GM18909 (cell line): ENCODE measurements at regions not wholly inside any gene's neighbourhood (a gene's known extent, or its start where the extent isn't known, plus 50 kb on each side); places are given as distances from the start of the nearest gene placed in this dataset.
A peak's percentile ranks its signal among the peaks of the same experiment; 100 is the strongest.

ENCODE experiments used
- ATAC-seq: cut with Tn5 transposase; IDR thresholded peaks from one replicate; pipeline ENCODE4 v1.9.1; 2021; ENCODE audit warnings: mild to moderate bottlenecking; ENCODE audit not compliant: unreplicated experiment, poor library complexity

DNA sequence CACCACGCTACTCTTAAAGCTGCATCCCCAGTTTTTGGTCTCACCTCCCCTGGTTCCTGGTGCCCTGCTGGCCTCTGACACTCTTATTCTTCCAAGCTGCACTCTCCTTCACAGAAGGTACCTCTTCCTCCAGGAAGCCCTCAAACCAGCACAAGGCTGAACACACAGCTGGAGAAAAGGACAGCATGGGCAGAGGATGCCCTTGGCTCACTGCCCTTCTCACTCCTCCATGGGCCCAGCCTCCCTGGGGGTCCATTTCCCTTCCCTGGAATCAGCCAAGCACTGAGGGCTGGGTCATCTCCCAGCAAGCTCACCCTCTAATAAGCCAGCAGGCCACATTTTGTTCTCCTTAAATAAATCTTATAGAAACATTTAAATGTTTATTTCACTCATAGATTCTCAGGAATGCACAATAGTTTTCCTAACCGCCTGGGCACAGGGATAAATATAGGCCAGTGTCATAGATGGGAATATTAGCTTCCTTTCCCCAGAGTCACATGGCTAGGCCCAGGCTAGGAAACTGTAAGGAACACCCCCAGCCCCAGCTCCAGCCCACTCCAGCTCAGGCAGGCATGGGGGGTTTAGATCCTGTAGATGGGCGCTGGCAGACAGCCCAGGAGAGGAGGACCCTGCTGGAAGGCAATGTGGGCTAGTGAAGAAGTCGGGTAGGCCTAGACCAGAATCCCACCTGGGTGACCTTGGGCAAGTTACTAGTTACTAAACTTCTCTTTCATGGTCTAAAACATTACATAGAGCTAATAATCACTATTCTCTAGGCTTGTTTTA, 51.5 kb downstream of the IRAG1 start:
- ATAC-seq, result no peak

GRCh38 chr11:10641177-10641911, 52.2 kb downstream of the IRAG1 start:
- peak; percentile 89 for ATAC-seq

- no peak for ATAC-seq
Observed at GRCh38 chr11:10640308-10640707, 53.2 kb downstream of the IRAG1 start.

- no peak for ATAC-seq
Observed at GRCh38 chr11:10639350-10639749, 54.2 kb downstream of the IRAG1 start.

DNA sequence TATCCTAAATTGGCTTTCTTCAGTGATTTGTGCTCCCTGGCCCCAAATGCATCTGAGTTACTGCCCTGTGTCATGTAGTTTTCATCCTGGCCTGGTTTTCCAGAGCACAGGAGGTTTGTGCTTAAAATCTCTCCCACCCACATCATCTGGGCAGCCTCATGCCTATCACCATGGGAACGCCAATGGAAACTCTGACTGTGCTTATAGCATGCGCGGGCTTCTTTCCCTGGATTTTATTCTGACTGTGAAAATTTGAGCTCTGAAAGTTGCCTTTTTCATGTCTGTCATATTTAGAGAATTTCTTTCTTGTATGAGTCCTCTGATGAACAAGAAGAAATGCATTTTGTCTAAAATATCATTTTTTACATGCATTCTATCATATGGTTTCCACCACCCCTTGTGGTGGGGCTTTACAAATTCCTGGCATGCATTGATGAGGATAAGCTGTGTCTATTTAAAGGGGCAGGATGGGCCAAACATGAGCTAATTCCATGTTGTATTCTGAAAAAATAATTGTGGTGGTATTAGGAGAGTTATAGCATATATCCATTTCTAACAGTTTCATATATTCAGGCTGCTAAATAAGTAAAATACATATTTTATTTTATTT, 55.1 kb downstream of the IRAG1 start:
- ATAC-seq, result no peak

DNA sequence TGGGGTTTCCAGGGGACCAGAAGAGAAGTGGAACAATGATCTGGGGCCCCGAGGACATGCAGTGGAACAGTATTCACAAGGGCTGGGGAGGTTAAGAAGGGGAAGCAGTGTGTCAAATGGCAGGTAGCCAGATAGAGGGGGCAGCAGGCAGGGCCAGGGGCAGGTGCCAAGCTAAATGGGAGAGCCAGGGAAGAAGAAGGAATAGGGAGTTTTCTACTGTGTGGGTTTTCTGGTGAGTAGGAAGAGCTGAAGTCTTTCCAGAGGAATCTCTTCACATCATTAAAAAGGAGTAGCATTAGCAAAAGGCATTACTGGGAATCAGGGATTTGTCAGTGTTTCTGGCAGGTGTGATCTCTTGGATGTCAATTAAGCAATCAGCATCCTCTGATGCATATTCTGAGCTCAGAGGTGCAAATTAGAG, 55.8 kb downstream of the IRAG1 start:
- ATAC-seq, result no peak

- no peak for ATAC-seq
Observed at GRCh38 chr11:10634407-10634806, 59.1 kb downstream of the IRAG1 start.

GRCh38 chr11:10633261-10633660, 60.3 kb downstream of the IRAG1 start:
- no peak for ATAC-seq

GRCh38 chr11:10632483-10632882, 61.1 kb downstream of the IRAG1 start:
- no peak for ATAC-seq

GRCh38 chr11:10631761-10632160, 61.8 kb downstream of the IRAG1 start:
- ATAC-seq, result no peak

DNA sequence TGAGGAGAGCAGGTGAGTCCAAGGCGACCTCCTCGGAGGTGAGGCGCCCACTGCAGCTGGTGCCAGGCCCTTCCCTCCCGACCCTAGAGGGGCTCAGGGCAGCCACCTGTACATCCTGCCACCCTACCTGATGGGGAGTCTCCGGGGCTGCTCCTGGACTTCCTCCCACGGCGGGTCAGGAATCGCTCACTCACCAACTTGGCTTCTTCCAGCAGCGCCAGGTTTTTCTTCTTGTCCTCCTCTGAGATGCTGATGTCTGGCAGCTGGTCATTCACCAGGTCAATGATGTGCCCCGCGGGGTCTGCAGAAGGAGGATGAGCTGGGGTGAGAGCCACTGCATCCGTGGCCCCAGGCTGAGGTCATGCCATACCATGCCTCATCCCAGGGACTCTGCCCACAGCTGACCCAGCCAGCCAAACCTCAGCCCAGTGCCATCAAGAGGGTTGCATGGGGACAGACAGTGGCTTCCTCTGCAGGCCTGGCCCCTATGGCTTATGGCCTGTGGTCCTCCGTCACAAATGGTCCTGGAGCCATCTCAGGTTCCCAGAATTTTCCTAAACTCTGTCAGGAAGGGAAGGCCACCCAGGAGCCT, 61.0 kb upstream of the LYVE1 start:
- ATAC-seq, result no peak

GRCh38 chr11:10628508-10629236, 60.2 kb upstream of the LYVE1 start:
- ATAC-seq, result no peak

DNA sequence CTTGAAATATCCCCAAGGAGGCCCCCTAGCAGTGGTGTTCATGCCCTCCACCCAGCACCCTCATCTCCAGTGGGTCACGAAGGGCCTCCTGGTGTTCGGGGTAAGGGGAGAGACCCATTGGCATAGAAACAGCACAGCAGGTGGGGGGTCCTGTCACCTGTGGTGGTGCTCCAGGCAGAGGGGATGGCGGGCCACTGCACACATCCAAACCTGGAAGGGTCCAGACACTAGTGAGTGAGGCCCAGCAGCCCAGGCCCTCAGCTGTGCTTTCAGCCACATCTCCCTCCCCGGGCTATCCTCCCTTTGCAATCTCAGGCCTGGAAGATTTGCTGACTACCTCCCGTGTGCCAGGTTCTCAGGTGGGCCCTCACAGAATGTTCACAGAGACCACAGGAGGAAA, 59.4 kb upstream of the LYVE1 start:
- no peak for ATAC-seq

GRCh38 chr11:10627291-10627690, 58.8 kb upstream of the LYVE1 start:
- ATAC-seq, result no peak

DNA sequence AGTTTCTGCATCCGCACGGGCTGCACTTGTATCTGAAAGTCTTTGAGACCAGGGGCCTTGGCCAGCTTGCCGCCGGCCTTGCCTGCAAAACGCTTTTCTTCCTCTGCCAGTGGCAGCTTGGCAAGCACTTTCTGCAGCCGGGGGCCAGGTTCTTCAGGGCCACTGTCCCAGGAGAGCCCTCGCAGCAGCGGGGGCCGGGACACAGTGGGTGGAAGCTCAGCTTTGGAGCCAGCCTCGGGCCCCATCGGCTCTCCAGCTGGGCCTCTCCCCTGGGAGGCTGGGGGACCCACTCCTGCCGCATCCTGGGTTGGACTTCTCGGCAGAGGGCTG, 57.5 kb upstream of the LYVE1 start:
- ATAC-seq, result no peak

- no peak for ATAC-seq
Observed at GRCh38 chr11:10625281-10625981, 57.0 kb upstream of the LYVE1 start.

- ATAC-seq, result no peak
Observed at GRCh38 chr11:10623797-10624761, 55.6 kb upstream of the LYVE1 start.

DNA sequence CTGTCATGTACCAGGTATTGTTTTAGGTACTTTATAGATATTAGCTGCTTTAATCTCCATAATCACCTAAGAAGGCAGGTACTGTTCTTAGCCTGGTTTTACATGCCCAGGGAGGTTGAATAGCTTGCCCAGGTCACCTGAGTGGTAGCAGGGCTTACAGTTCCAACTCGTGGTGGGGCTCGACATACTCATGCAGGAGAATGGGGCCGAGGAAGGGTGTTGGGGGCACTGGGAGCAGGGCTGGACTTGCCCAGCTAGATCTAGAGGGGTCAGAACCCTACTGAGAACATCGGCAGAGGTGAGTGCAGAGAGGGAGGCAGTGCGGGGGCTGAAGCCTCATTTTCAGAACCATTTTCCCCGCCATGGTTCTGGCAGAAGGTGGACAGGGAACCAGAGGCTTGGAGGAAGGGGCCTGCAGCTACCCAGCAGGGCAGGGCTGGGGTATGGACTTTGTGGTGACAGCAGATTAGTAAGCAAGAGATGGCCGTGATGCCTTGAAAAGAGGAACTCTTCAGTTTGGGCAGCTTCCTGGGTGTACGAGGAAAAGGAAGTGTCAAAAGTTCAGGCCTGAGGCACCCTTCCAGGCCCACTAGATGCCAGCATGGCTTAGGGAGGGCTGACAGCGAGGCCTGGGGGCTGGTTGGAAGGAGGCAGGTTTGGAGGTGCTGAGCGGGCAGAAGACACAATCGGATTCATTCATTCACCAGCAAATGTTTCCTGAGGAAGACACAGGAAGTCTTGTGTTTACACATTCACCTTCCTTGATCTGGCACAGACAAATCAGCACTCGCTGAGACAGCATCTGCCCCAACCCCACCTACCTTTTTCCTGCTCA, 54.7 kb upstream of the LYVE1 start:
- ATAC-seq, result no peak
